ENCODE measurements at regions not wholly inside any gene's neighbourhood (a gene's known extent, or its start where the extent isn't known, plus 50 kb on each side); places are given as distances from the start of the nearest gene placed in this dataset.

DNA sequence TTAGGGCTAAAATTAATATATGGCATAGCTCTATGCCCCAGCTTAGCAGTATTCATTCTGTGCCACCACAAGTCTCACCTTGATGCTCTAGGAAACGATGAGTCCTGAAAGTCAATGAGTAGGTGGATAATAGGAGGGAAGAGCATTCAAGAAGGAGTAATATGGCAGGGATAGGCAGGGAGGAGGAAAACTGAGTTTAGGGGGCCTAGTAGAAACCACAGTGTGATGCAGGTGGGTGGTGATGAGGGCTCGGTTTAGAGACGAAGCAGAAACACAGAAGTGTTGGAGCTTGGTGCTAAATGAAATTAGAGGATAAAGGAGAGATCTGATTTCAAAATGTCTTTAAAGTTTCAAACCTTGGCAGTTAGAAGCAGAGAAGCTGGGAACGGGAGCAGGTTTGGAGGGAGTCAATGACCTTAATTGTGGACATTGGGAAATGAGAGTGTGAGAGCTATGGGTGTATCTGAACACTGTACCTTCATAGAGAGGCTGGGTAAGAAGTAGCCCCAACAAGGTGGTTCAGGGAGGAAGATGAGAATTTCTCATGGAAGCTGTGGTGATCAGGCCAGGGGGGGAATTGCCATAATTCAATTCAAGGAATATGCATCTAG, 144.7 kb upstream of the CPSF6 start:
- TF ChIP-seq, protein P1, sequence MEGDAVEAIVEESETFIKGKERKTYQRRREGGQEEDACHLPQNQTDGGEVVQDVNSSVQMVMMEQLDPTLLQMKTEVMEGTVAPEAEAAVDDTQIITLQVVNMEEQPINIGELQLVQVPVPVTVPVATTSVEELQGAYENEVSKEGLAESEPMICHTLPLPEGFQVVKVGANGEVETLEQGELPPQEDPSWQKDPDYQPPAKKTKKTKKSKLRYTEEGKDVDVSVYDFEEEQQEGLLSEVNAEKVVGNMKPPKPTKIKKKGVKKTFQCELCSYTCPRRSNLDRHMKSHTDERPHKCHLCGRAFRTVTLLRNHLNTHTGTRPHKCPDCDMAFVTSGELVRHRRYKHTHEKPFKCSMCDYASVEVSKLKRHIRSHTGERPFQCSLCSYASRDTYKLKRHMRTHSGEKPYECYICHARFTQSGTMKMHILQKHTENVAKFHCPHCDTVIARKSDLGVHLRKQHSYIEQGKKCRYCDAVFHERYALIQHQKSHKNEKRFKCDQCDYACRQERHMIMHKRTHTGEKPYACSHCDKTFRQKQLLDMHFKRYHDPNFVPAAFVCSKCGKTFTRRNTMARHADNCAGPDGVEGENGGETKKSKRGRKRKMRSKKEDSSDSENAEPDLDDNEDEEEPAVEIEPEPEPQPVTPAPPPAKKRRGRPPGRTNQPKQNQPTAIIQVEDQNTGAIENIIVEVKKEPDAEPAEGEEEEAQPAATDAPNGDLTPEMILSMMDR (IDR thresholded peaks at IDR 0.05; ENCODE audit: unreplicated experiment) = no peak
- Mint-ChIP-seq H3K36me3 (ENCODE audit: insufficient read depth, unreplicated experiment) (no peaks in the 10 kb centered on the region), H3K9me3 (ENCODE audit: low read depth, unreplicated experiment) (no peaks in the 10 kb centered on the region), H3K27ac (ENCODE audit: unreplicated experiment) (no peak overlapping the region), H3K4me3 (ENCODE audit: low read depth, unreplicated experiment) (no peak overlapping the region), H3K4me1 (ENCODE audit: low read depth, unreplicated experiment) (no peaks in the 10 kb centered on the region), H3K27me3 (ENCODE audit: unreplicated experiment) (peaks cover 27% of the 10 kb centered on the region)
- no TSS peak for BruUV-seq (replicated peaks)
- no peak for DNase-seq
- CTCF ChIA-PET = no interaction called here
- intact Hi-C loops (cut with micrococcal nuclease; ENCODE audit: unreplicated experiment) = no loop called here

DNA sequence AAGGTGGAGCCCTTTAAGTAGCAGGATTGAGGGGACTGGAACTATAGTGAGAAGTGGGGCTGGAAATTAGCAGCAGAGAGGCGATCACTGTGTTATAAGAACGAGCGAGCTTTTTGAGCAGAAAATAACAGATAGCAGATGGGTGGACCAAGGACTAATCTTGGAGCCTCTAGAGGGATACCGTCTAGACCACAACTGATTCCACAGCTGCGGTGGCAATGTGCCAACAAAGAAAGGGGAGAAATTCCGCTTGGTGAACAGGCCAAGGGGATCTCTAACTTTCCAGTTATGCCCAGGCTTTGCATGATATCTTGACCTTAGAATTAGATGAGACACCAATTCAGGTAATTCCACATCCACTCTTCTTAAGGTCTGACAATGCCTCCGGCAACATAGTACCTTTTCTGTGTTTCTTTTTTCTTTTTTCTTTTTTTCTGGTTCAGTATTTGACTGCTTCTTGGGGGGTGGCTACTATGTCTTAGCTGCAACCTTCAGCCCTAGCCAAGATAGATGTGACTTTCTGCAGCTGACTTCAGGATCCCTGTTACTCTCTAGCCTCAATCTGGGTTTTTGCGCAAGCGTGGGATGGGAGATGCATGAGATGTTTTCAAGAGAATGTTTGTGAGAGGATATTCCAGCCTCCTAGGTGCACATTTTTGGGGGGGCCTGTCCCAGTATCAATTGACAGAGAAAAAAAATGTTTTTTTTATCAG, 143.4 kb upstream of the CPSF6 start:
- peaks cover 15% of the 10 kb centered on the region for H3K27me3 Mint-ChIP-seq (ENCODE audit: unreplicated experiment)
- DNase-seq = no peak
- CTCF ChIA-PET = interaction anchor here (0.6 kb wide), 1 partner anchor 404 kb away, joined by 5 read pairs; no protein-coding TSS in a partner anchor
- no peak overlapping the region for H3K27ac Mint-ChIP-seq (ENCODE audit: unreplicated experiment)
- H3K4me1 Mint-ChIP-seq (ENCODE audit: low read depth, unreplicated experiment) = no peaks in the 10 kb centered on the region
- BruUV-seq (replicated peaks) = no TSS peak
- no peak overlapping the region for H3K4me3 Mint-ChIP-seq (ENCODE audit: low read depth, unreplicated experiment)
- TF ChIP-seq, protein P1 (IDR thresholded peaks at IDR 0.05; ENCODE audit: unreplicated experiment) = no peak
- H3K36me3 Mint-ChIP-seq (ENCODE audit: insufficient read depth, unreplicated experiment) = no peaks in the 10 kb centered on the region
- no peaks in the 10 kb centered on the region for H3K9me3 Mint-ChIP-seq (ENCODE audit: low read depth, unreplicated experiment)
- intact Hi-C loops (cut with micrococcal nuclease; ENCODE audit: unreplicated experiment) = no loop called here

DNA sequence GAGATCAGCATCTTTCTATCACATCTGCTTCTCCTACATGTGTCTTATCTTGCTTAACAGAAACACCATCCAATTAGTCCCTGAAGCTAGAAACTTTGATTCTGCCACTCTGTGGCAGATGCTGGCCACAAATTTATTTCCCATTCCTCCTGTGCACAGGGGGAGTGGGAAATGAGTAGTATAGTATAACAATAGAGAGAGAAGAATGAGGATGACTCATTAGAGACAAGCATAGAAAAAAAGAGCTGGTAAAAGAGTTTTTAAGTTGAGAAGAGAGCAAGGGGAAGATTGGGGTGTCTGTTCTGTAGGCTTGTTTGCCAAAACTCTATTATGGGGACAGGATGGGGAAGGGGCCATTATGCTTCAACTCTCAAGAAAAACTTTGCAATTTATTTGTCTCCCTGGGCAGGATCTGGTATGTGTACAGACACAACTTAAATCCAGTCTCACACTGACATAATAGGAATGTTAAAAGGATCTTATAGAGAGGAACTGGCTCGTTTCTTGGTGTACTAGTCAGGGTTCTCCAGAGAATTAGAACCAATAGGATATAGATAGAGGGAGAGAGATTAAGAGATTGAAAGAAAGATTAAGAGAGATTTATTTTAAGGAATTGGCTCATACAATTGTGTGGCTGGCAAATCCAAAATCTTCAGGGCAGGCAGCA, 142.6 kb upstream of the CPSF6 start:
- H3K4me3 Mint-ChIP-seq (ENCODE audit: low read depth, unreplicated experiment) = no peak overlapping the region

DNA sequence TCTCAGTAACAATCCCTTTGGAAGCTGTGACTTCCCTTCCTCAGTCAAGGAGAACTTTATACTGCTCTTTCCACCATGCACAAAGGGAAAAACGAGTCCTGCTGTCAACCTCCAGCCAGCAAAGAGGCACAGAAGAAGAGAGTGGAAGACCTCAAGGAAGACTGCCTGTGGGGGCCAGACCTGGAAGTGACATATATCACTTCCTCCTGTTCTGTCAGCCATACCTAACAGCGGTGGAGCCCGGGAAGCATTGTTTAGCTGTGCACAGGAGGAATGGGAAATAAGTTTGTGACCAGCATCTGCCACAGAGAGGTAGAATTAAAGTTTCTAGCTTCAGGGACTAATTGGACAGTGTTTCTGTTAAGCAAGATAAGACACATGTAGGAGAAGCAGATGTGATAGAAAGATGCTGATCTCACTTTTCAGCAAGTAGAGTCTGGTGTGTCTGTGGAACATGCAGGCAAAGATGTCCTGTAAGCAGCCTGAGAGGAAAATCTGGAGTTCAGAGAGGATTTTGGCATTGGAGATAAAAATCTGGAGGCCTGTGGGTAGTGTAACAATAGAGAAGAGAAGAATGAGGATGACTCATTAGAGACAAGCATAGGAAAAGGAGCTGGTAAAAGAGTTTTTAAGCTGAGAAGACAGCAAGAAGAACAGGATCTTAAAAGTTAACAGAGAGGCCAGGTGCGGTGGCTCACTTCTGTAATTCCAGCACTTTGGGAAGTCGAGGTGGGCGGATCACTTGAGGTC, 141.6 kb upstream of the CPSF6 start:
- Mint-ChIP-seq H3K4me1 (ENCODE audit: low read depth, unreplicated experiment) (no peaks in the 10 kb centered on the region), H3K36me3 (ENCODE audit: insufficient read depth, unreplicated experiment) (no peaks in the 10 kb centered on the region), H3K27ac (ENCODE audit: unreplicated experiment) (no peak overlapping the region), H3K4me3 (ENCODE audit: low read depth, unreplicated experiment) (no peak overlapping the region), H3K27me3 (ENCODE audit: unreplicated experiment) (peaks cover 10% of the 10 kb centered on the region), H3K9me3 (ENCODE audit: low read depth, unreplicated experiment) (no peaks in the 10 kb centered on the region)
- TF ChIP-seq, protein P1 (IDR thresholded peaks at IDR 0.05; ENCODE audit: unreplicated experiment) = no peak
- CTCF ChIA-PET = no interaction called here
- no TSS peak for BruUV-seq (replicated peaks)
- DNase-seq = no peak
- intact Hi-C loops (cut with micrococcal nuclease; ENCODE audit: unreplicated experiment) = no loop called here

More for the DNA sequence above, 142.6 kb upstream of the CPSF6 start:
- intact Hi-C loops (cut with micrococcal nuclease; ENCODE audit: unreplicated experiment) = no loop called here
- TF ChIP-seq, protein P1 (IDR thresholded peaks at IDR 0.05; ENCODE audit: unreplicated experiment) = no peak
- H3K9me3 Mint-ChIP-seq (ENCODE audit: low read depth, unreplicated experiment) = no peaks in the 10 kb centered on the region
- no peak for DNase-seq
- no TSS peak for BruUV-seq (replicated peaks)
- no peaks in the 10 kb centered on the region for H3K36me3 Mint-ChIP-seq (ENCODE audit: insufficient read depth, unreplicated experiment)
- peaks cover 12% of the 10 kb centered on the region for H3K27me3 Mint-ChIP-seq (ENCODE audit: unreplicated experiment)
- CTCF ChIA-PET = interaction anchor here (0.6 kb wide), 1 partner anchor 60 kb away, joined by 3 read pairs; no protein-coding TSS in a partner anchor
- no peaks in the 10 kb centered on the region for H3K4me1 Mint-ChIP-seq (ENCODE audit: low read depth, unreplicated experiment)
- H3K27ac Mint-ChIP-seq (ENCODE audit: unreplicated experiment) = no peak overlapping the region
